ENCODE measurements at regions not wholly inside any gene's neighbourhood (a gene's known extent, or its start where the extent isn't known, plus 50 kb on each side); places are given as distances from the start of the nearest gene placed in this dataset.

DNA sequence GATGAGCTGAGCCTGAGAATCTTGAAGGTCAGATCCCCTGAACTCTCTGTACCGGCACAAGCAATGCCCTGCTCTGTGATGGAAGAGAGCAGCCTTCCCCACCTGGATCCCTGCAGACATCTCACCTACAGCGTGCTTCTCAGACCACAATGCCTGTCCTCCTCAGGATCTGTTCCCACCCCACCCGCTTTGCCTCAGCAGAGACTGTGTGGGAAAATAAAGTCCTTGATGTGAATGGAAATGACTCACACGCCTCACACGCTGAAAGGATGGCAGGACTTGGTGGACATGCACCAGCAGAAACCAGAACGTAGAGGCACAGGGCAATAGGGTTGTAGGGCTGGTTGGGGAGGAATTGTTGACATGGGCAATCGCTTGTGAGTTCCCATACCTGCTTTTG, 117.9 kb upstream of the POU3F3 start:
- no peak for DNase-seq

DNA sequence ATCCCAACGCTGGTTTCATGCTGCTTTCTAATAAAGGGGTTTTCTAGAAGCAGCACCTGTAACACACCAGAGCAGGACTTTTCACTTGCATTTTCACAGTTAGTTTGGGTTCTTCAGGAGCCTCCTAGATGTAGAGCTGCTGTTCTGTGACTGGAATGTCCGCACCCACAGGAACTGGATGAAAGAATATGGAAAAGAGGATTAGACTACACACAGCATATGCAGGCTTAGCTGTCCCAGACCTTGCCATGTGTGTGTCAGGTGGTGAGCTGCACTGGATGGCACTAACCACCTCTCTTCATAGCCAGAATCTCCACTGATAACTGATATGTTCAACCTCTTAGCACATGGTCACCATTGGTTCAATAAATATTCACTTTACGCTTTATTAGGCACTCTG, 112.1 kb upstream of the POU3F3 start:
- DNase-seq, result no peak

- DNase-seq, result no peak
Measured at GRCh38 chr2:104744537-104744936, 109.4 kb upstream of the POU3F3 start.

DNA sequence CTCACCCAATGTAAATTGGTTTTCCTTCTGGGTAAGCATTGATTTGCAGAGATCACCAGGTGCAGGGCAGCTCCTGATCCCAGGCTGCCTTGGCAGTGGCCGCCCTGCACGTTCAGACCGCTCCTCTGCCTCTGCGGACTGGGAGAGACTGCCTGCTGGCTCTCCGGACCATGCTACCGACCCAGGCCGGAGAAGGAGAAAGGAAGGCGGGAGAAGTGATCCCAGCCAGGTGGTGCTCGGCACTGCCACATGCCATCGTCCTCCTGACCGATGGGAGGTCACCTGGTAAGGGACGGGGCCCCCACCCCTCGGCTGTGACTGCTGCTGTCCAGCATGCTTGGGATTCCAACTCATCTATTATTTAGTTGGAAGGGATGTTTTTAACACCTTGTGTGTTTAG, 108.1 kb upstream of the POU3F3 start:
- no peak for DNase-seq

DNA sequence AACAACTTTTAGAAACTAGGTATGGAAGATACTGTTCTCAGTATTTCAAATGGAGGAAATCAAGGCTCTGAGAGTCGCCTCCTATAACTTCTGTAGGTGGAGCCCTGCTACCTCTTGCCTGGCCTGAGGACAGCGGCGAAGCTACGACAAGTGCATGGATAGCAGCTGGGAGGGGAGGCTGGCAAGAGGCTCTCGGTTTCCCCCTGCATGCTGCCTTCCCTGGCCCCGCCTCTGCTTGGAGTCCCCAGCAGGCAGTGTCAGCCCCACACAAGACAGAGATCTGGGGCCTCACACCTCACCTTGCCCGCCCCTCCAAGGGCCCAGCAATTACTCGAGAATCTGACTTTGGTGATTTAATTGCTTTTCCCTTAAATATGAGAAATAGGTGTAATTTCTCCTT, 107.6 kb upstream of the POU3F3 start:
- DNase-seq, result no peak

DNA sequence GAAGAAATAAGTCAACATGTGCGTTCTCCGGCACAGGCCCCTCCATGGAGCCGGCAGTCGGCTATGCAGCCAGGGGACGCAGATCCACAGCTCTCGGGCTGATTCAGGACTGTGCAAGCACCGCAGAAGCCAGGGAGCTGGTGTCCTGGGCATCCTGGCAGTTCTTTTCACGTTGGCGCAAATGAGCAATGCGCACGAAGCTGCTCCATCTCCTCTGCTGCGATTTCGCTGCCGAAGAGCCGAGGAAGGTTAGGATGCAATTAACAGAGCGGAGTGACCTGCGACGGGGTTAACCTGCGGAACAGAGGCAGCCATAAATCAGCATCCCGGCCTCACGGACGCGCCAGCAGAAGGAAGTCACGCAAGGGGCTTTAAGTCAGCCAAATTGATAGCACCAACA, 107.1 kb upstream of the POU3F3 start:
- no peak for DNase-seq

DNA sequence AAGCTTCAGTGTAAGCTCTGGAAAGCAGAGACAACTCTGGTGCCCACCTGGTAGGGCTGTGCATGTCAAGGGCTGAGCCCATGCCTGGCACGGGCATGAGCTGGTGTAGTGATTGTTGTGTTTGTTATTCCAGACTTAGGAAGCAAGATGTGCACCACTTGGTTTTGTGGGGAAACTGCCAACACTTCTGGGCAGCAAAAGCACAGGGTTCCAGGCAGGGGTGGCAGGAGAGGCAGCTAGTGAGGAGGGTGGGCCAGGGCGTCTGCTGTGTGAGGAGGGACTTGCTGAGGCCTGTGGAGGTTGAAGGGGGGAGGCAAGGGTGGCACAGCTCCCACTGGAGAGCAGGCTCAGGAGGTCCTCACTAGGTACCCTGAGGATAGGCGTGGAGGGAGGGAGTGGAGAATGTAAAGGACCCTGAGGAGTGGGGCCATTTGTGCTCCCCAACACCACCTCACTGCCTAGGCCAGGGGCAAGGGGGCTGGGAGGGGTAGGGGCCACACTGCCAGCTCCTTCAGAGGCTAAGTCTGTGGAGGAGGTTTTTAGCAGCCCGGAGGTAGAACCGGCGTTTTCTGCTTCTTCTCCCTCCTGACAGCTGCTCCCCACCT, 104.0 kb upstream of the POU3F3 start:
- DNase-seq, result no peak

DNA sequence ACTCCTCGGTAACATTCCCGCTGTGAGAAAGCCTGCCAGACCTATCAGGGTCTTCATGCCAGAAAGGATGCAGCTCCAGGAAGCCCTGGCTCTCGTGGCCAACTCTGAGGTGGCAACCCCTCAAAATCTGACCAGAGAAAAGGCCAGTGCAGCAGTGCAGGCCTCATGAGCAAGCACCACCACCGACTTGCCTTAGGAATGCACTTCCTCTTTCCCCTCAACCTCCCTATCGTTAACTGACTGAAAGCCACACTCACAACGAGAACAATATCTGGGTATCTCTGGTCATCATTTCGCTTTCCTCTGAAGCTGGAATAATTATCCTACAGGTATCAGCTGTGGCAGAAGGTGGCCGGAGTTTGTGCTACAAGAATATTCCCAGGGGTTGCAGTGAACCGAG, 101.4 kb upstream of the POU3F3 start:
- DNase-seq, result no peak

GRCh38 chr2:104755026-104755878, 98.7 kb upstream of the POU3F3 start:
- DNase-seq, result no peak

- no peak for DNase-seq
Measured at GRCh38 chr2:104756118-104756517, 97.8 kb upstream of the POU3F3 start.

DNA sequence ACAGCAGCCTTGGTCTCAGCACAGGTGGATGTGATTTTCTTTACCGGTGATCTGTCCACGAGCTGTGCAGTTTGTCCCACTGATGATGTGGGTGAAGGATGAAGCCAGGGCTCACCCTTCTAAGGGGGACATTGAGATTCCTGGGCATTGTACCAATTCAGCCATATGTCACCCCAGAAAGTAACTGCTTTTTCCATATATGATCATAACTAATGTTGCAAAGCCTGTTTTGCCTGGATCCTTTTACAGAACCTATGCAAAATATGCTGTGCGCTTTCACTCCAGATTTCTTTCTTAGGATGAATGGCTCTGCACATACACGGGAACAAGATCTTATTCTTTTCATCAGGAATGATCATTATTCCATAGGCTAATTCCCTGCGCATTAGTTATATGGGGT, 96.9 kb upstream of the POU3F3 start:
- no peak for DNase-seq

DNA sequence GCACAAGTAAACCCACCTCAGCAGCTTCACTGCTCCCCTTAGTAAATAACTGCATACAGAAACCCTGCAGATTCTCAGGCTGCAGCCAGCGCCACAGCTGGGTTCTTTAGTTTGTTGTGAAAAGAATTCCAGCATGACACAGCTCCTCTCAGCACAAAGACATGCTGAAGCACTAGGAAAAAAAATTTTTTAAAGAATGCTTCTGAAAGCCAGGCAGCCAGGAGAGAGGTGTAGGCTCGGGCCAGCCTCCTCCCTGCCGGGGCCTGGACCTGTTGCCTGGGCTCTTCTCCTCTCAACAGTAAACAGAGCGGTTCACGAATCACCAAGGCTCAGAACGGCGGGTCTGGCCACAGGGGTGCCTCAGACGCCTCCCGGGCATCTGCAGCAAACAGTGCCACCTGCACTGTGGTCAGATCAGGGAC, 95.7 kb upstream of the POU3F3 start:
- no peak for DNase-seq

- no peak for DNase-seq
Measured at GRCh38 chr2:104762031-104762430, 91.9 kb upstream of the POU3F3 start.

- no peak for DNase-seq
Measured at GRCh38 chr2:104766683-104767082, 87.2 kb upstream of the POU3F3 start.

GRCh38 chr2:104768694-104769093, 85.2 kb upstream of the POU3F3 start:
- no peak for DNase-seq

DNA sequence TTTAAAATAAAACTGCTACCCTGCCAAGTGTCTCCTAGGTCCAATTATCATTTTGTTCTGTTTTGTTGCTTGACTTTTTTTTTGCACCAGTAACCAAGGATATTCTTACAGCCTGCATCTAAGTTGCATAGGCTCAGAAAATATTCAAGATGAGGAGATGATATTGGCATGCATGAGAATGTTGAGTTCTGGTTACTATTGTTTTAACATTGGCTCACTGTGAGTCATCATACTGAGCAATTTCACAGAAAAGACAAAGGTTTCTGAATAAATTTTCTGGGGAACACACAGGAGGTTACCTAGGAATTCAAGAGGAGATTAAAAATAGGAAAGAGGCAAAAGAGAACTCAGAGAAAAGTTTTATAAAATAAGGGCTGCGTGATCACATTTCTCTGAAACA, 84.8 kb upstream of the POU3F3 start:
- no peak for DNase-seq

DNA sequence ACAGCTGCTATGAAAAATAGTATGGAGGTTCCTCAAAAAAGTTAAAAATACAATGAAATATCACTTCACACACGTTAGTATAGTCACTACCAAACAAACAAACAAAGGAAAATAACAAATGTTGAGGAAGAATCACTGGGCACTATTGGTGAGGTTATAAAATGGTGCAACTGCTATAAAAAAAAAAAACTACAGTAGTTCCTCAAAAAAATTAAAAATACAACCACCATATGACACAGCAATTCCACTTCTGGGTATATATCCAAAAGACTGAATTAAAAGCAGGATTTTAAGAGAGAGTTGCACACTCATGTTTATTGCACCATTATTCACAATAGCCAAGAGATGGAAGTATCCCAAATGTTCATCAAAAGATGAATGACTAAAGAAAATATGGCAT, 80.9 kb upstream of the POU3F3 start:
- DNase-seq, result no peak

DNA sequence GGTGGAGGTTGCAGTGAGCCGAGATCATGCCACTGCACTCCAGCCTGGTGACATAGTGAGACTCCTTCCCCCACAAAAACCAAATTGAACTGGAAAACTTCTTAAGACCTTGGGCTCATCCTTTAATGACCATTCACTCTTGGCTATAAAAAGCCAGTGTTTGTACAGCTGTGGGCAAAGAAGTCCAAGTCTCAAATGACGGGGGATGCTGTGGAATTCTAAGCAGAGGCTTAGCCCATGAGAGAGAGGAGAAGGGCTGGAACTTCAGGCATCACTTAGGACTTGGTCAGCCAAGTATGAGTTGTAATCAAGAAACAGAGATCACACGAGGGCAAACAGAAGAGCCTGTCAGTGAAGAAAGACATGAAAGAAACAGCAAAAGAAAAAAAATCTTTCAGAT, 79.3 kb upstream of the POU3F3 start:
- no peak for DNase-seq

DNA sequence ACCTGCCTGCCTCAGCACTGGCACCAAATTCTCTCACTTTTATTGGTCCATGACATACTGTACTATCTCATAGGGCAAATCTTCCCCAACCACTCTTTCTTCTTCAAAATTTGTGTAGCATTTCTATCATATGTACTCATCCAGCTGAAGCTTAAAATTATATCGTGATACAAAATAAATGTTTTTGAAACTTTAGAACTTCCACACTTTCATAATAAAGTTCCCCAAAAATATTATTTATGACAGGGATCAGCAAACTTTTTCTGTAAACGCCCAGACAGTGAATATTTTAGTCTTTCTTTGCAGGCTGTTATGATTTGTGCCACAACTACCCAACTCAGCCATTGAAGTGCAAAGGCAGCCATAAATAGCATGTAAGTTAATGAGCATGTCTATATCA, 76.2 kb upstream of the POU3F3 start:
- no peak for DNase-seq

DNA sequence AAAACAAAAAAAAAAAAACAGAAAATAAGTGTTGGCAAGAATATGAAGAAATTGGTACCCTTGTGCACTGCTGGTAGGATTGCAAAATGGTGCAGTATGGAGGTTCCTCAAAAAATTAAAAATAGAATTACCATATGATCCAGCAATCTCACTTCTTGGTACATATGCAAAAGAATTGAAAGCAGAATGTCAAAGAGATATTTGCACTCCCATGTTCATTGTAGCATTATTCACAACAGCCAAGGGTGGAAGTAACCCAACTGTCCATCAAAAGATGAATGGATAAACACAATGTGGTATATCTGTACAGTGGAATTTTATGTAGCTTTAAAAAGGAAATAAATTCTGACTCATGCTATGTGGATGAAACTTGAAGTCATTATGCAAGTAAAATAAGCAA, 72.8 kb upstream of the POU3F3 start:
- DNase-seq, result no peak

- DNase-seq, result no peak
Measured at GRCh38 chr2:104784264-104784663, 69.7 kb upstream of the POU3F3 start.

- DNase-seq, result no peak
Measured at GRCh38 chr2:104786204-104786603, 67.7 kb upstream of the POU3F3 start.

- DNase-seq, result no peak
Measured at GRCh38 chr2:104786821-104787220, 67.1 kb upstream of the POU3F3 start.

- no peak for DNase-seq
Measured at GRCh38 chr2:104787298-104788065, 66.4 kb upstream of the POU3F3 start.

Measured in DMS79 (cell line).